ENCODE measurements at regions not wholly inside any gene's neighbourhood (a gene's known extent, or its start where the extent isn't known, plus 50 kb on each side); places are given as distances from the start of the nearest gene placed in this dataset.

DNA sequence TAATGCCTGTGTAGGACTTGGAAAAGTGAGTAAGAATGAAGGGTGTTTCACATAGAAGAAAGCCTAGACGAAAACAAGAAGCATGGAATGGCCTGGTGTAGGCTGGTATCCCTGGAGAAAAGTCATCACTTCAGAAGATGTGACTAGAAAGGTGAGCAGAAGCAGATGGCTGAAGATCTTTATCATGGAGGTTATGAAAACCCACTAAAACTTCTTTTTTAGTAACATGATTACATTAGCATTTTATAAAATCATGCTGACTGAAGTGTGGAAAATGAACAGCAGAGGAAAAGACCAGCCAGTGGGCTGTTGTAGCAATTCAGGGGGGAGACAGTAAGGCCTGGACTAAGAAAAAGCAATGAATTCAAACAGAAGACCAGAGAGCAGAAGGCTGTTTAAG, 114.5 kb upstream of the G2E3 start:
- TF ChIP-seq, protein P1, sequence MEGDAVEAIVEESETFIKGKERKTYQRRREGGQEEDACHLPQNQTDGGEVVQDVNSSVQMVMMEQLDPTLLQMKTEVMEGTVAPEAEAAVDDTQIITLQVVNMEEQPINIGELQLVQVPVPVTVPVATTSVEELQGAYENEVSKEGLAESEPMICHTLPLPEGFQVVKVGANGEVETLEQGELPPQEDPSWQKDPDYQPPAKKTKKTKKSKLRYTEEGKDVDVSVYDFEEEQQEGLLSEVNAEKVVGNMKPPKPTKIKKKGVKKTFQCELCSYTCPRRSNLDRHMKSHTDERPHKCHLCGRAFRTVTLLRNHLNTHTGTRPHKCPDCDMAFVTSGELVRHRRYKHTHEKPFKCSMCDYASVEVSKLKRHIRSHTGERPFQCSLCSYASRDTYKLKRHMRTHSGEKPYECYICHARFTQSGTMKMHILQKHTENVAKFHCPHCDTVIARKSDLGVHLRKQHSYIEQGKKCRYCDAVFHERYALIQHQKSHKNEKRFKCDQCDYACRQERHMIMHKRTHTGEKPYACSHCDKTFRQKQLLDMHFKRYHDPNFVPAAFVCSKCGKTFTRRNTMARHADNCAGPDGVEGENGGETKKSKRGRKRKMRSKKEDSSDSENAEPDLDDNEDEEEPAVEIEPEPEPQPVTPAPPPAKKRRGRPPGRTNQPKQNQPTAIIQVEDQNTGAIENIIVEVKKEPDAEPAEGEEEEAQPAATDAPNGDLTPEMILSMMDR (conservative IDR thresholded peaks at IDR 0.05; ENCODE audit: low read length): no peak
- no peak for TF ChIP-seq EZH2phosphoT487 (IDR thresholded peaks at IDR 0.05; ENCODE audit: borderline replicate concordance)

All from Loucy (cell line).